ENCODE measurements at regions not wholly inside any gene's neighbourhood (a gene's known extent, or its start where the extent isn't known, plus 50 kb on each side); places are given as distances from the start of the nearest gene placed in this dataset.

DNA sequence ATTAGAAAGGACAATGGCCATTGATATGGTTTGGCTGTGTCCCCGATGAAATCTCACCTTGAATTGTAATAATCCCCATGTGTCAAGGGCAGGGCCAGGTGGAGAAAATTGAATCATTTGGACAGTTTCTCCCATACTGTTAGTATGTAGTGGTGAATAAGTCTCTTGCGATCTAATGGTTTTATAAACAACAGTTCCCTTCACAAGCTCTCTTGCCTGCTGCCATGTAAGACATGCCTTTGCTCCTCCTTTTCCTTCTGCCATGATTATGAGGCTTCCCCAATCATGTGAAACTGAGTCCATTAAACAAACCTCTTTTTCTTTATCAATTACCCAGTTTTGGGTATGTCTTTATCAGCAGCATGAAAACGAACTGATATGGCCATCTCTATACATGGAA lies 302.7 kb downstream of the SFMBT2 start:
- Mint-ChIP-seq H3K27me3 (ENCODE audit: low read depth) (no peaks in the 10 kb centered on the region), H3K27ac (no peak overlapping the region), H3K9me3 (peaks cover 36% of the 10 kb centered on the region), H3K36me3 (peaks cover 7% of the 10 kb centered on the region), H3K4me3 (no peak overlapping the region), H3K4me1 (no peaks in the 10 kb centered on the region)
- POLR2A ChIA-PET = no interaction called here
- ATAC-seq = no peak
- TF ChIP-seq ZBTB43 (CRISPR knock-in tag; IDR thresholded peaks at IDR 0.05) (no peak), NFE2L1 (CRISPR knock-in tag; IDR thresholded peaks at IDR 0.05) (no peak), TP53 (CRISPR knock-in tag; IDR thresholded peaks at IDR 0.05) (no peak), SOX15 (CRISPR knock-in tag; IDR thresholded peaks at IDR 0.05) (no peak), CREB1 (CRISPR knock-in tag; IDR thresholded peaks at IDR 0.05) (no peak), NFYB (CRISPR knock-in tag; conservative IDR thresholded peaks at IDR 0.05; ENCODE audit: low read depth) (no peak), MYBL2 (CRISPR knock-in tag; IDR thresholded peaks at IDR 0.05) (no peak), ETV6 (CRISPR knock-in tag; IDR thresholded peaks at IDR 0.05) (no peak), ZBTB21 (CRISPR knock-in tag; IDR thresholded peaks at IDR 0.05; ENCODE audit: borderline replicate concordance) (no peak), ZNF121 (CRISPR knock-in tag; IDR thresholded peaks at IDR 0.05) (no peak), ZNF232 (CRISPR knock-in tag; IDR thresholded peaks at IDR 0.05) (no peak), ZNF138 (CRISPR knock-in tag; conservative IDR thresholded peaks at IDR 0.05) (no peak), AR (CRISPR knock-in tag; IDR thresholded peaks at IDR 0.05) (no peak), ZNF219 (CRISPR knock-in tag; IDR thresholded peaks at IDR 0.05; ENCODE audit: borderline replicate concordance) (no peak), TEAD1 (CRISPR knock-in tag; IDR thresholded peaks at IDR 0.05) (no peak)
- TF ChIP-seq, protein P1, sequence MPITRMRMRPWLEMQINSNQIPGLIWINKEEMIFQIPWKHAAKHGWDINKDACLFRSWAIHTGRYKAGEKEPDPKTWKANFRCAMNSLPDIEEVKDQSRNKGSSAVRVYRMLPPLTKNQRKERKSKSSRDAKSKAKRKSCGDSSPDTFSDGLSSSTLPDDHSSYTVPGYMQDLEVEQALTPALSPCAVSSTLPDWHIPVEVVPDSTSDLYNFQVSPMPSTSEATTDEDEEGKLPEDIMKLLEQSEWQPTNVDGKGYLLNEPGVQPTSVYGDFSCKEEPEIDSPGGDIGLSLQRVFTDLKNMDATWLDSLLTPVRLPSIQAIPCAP (CRISPR knock-in tag; IDR thresholded peaks at IDR 0.05) = no peak
- TF ChIP-seq, protein P2, sequence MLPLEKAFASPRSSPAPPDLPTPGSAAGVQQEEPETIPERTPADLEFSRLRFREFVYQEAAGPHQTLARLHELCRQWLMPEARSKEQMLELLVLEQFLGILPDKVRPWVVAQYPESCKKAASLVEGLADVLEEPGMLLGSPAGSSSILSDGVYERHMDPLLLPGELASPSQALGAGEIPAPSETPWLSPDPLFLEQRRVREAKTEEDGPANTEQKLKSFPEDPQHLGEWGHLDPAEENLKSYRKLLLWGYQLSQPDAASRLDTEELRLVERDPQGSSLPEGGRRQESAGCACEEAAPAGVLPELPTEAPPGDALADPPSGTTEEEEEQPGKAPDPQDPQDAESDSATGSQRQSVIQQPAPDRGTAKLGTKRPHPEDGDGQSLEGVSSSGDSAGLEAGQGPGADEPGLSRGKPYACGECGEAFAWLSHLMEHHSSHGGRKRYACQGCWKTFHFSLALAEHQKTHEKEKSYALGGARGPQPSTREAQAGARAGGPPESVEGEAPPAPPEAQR (CRISPR knock-in tag; IDR thresholded peaks at IDR 0.05) = no peak
- TF ChIP-seq, protein P3, sequence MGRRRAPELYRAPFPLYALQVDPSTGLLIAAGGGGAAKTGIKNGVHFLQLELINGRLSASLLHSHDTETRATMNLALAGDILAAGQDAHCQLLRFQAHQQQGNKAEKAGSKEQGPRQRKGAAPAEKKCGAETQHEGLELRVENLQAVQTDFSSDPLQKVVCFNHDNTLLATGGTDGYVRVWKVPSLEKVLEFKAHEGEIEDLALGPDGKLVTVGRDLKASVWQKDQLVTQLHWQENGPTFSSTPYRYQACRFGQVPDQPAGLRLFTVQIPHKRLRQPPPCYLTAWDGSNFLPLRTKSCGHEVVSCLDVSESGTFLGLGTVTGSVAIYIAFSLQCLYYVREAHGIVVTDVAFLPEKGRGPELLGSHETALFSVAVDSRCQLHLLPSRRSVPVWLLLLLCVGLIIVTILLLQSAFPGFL (CRISPR knock-in tag; IDR thresholded peaks at IDR 0.05; ENCODE audit: borderline replicate concordance) = no peak
- TF ChIP-seq, protein P4, sequence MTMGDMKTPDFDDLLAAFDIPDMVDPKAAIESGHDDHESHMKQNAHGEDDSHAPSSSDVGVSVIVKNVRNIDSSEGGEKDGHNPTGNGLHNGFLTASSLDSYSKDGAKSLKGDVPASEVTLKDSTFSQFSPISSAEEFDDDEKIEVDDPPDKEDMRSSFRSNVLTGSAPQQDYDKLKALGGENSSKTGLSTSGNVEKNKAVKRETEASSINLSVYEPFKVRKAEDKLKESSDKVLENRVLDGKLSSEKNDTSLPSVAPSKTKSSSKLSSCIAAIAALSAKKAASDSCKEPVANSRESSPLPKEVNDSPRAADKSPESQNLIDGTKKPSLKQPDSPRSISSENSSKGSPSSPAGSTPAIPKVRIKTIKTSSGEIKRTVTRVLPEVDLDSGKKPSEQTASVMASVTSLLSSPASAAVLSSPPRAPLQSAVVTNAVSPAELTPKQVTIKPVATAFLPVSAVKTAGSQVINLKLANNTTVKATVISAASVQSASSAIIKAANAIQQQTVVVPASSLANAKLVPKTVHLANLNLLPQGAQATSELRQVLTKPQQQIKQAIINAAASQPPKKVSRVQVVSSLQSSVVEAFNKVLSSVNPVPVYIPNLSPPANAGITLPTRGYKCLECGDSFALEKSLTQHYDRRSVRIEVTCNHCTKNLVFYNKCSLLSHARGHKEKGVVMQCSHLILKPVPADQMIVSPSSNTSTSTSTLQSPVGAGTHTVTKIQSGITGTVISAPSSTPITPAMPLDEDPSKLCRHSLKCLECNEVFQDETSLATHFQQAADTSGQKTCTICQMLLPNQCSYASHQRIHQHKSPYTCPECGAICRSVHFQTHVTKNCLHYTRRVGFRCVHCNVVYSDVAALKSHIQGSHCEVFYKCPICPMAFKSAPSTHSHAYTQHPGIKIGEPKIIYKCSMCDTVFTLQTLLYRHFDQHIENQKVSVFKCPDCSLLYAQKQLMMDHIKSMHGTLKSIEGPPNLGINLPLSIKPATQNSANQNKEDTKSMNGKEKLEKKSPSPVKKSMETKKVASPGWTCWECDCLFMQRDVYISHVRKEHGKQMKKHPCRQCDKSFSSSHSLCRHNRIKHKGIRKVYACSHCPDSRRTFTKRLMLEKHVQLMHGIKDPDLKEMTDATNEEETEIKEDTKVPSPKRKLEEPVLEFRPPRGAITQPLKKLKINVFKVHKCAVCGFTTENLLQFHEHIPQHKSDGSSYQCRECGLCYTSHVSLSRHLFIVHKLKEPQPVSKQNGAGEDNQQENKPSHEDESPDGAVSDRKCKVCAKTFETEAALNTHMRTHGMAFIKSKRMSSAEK (CRISPR knock-in tag; IDR thresholded peaks at IDR 0.05; ENCODE audit: borderline replicate concordance) = no peak
- TF ChIP-seq, protein P5, sequence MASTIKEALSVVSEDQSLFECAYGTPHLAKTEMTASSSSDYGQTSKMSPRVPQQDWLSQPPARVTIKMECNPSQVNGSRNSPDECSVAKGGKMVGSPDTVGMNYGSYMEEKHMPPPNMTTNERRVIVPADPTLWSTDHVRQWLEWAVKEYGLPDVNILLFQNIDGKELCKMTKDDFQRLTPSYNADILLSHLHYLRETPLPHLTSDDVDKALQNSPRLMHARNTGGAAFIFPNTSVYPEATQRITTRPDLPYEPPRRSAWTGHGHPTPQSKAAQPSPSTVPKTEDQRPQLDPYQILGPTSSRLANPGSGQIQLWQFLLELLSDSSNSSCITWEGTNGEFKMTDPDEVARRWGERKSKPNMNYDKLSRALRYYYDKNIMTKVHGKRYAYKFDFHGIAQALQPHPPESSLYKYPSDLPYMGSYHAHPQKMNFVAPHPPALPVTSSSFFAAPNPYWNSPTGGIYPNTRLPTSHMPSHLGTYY (CRISPR knock-in tag; IDR thresholded peaks at IDR 0.05) = no peak
- DNase-seq (ENCODE audit: low spot score) = no peak
- CTCF ChIA-PET = no interaction called here
